ENCODE measurements at regions not wholly inside any gene's neighbourhood (a gene's known extent, or its start where the extent isn't known, plus 50 kb on each side); places are given as distances from the start of the nearest gene placed in this dataset.

DNA sequence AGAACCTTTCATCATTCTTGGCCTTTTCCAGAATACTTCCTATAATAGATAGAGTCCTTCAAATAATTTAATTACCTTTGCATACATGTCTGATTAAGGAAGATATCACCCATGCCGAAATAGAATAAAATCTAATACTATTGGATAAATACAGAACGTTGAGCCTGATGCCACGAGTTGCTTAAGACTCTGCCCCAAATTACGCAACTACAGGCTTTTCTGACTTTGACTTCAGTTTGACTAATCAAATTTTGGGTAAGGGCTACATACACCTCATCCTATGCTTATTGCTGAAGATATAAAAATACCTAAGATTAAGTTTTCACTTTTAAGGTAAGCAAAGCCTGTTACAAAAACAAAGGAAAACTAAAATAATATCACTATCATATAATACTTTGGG is 1065.1 kb upstream of the NRXN1 start:
- DNase-seq (ENCODE audit: low read depth): no peak
- TF ChIP-seq, protein P1, sequence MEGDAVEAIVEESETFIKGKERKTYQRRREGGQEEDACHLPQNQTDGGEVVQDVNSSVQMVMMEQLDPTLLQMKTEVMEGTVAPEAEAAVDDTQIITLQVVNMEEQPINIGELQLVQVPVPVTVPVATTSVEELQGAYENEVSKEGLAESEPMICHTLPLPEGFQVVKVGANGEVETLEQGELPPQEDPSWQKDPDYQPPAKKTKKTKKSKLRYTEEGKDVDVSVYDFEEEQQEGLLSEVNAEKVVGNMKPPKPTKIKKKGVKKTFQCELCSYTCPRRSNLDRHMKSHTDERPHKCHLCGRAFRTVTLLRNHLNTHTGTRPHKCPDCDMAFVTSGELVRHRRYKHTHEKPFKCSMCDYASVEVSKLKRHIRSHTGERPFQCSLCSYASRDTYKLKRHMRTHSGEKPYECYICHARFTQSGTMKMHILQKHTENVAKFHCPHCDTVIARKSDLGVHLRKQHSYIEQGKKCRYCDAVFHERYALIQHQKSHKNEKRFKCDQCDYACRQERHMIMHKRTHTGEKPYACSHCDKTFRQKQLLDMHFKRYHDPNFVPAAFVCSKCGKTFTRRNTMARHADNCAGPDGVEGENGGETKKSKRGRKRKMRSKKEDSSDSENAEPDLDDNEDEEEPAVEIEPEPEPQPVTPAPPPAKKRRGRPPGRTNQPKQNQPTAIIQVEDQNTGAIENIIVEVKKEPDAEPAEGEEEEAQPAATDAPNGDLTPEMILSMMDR (conservative IDR thresholded peaks at IDR 0.05; ENCODE audit: control insufficient read depth, insufficient read depth, low read depth, low read length): no peak
- H3K4me3 ChIP-seq (ENCODE audit: control insufficient read depth, low read depth, low read length): no peak overlapping the region

DNA sequence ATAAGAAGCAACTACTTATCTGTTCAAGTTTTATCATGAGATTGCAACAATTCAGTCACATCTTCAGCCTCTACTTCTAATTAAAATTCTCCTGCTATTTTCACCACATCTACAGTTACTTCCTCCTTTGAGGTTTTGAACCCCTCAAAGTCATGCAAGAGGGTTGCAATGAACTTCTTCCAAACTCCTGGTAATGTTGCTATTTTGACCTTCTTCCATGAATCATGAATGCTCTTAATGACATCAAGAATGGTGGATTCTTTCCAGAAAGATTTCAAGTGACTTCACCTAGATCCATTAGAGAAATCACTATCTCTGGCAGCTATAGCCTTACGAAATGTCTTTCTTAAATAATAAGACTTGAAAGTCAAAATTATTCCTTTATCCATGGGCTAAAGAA is 1052.8 kb upstream of the NRXN1 start:
- peak; percentile 40 for DNase-seq (ENCODE audit: low read depth)
- TF ChIP-seq, protein P1 (conservative IDR thresholded peaks at IDR 0.05; ENCODE audit: control insufficient read depth, insufficient read depth, low read depth, low read length): no peak

DNA sequence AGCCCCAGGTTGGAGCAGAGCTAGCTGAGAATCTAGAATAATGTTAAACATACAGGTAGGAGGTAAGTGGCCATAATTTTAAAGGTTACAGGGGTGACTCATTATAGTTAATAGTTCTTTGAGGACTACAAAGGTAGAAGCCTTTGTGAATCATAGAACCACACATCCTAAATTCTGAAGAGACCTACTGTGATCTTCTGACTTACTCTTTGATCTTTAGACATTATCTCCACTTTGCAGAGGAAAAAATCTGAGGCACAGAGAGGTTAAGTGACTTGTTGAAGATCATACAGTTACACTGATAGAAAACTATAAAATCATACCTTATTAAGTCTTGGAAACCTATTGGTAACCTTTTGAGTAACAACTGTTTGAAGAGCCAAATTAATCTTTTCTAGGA is 1051.3 kb upstream of the NRXN1 start:
- no peak for DNase-seq (ENCODE audit: low read depth)
- H3K4me3 ChIP-seq (ENCODE audit: control insufficient read depth, low read depth, low read length): no peak overlapping the region
- TF ChIP-seq, protein P1 (conservative IDR thresholded peaks at IDR 0.05; ENCODE audit: control insufficient read depth, insufficient read depth, low read depth, low read length): no peak

More for the DNA sequence above, 1052.8 kb upstream of the NRXN1 start:
- no peak overlapping the region for H3K4me3 ChIP-seq (ENCODE audit: control insufficient read depth, low read depth, low read length)

DNA sequence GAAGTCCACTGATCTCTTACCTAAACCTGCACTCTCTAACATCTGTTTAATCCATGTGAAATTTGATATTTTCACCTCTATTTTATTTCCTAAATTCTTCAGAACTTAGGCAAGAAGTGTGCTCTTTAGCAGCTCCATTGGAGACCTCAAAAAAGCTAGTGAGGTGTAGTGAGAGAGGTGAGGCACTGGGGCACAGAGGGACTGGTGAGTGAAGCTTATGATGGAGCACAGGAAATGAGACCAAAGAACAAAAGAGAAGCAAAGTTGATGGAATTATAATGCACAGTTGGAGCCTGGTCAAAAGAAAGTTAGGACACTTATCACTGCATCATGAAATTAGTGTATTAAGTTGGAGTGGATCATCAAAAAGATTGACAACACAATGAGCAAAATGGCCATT is 1050.7 kb upstream of the NRXN1 start:
- no peak overlapping the region for H3K4me3 ChIP-seq (ENCODE audit: control insufficient read depth, low read depth, low read length)
- no peak for DNase-seq (ENCODE audit: low read depth)
- TF ChIP-seq, protein P1 (conservative IDR thresholded peaks at IDR 0.05; ENCODE audit: control insufficient read depth, insufficient read depth, low read depth, low read length): no peak

DNA sequence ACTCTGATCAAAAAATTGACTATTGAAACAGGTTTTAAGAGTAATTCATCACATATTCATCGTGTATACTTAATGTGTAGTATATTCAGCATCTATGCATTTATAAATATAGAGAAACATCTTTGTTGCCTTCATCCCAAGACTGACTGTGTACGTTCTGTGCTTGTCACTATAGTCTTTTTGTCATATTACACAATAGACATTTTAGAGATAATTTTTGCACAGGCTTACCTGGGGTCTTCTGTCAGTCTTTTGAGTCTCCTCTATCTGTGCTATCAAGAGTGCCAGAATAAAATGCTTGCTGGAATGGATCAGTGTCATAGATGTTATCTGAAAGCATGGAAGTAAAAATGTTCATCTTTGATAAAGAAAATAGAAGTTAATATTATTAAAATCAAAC is 1047.7 kb upstream of the NRXN1 start:
- H3K4me3 ChIP-seq (ENCODE audit: control insufficient read depth, low read depth, low read length): no peak overlapping the region
- DNase-seq (ENCODE audit: low read depth): no peak
- TF ChIP-seq, protein P1 (conservative IDR thresholded peaks at IDR 0.05; ENCODE audit: control insufficient read depth, insufficient read depth, low read depth, low read length): no peak

DNA sequence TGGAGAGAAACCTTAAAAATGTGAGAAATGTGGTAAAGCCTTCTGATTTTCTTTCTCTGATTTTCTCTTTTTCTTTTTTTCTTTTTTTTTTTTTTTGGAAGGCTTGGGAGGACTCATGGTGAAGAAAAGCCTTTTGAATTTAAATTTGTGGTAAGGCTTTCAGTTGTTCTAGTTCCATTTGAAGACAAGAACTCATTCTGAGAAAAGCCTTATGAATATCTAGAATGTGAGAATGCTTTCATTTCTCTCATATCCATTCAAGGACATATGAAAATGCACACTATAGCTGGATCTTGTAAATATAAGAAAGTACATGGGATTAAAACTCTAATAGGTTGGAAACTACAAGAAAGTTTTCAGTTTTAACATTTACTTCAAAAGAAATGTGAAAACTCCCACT is 1045.2 kb upstream of the NRXN1 start:
- H3K4me3 ChIP-seq (ENCODE audit: control insufficient read depth, low read depth, low read length): no peak overlapping the region
- no peak for DNase-seq (ENCODE audit: low read depth)
- TF ChIP-seq, protein P1 (conservative IDR thresholded peaks at IDR 0.05; ENCODE audit: control insufficient read depth, insufficient read depth, low read depth, low read length): no peak

DNA sequence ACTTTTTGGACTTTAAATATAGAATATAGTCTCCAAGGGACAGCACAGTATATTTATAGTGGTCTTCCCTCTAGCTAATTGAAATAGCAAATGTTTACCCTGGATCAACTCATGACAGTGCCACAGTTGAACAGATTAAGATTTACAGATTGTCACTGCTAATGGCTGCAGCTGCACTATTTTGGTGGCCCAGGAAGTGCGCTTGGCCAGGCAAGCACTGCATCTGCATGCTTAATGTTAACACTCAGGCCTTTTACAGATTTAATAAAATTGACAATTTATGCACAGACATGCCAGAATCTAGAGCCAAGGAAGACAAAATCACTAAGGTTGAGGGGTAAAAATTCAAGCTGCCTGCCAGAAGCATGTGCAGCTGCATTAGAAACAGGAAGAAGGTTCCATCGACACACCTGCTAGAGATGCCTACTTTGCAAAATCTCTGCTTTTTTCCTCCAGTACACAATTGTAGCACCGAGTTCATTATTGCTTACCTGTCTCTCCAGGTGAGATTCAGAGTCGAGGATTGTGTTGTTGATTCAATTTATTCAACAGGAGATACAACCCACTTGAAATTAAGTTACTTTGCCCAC is 1042.3 kb upstream of the NRXN1 start:
- TF ChIP-seq, protein P1 (conservative IDR thresholded peaks at IDR 0.05; ENCODE audit: control insufficient read depth, insufficient read depth, low read depth, low read length): no peak
- DNase-seq (ENCODE audit: low read depth): no peak
- H3K4me3 ChIP-seq (ENCODE audit: control insufficient read depth, low read depth, low read length): no peak overlapping the region
